NCI-H82 treated with DMSO at 0.1 percent for 48 hours (cell line): ENCODE measurements at regions not wholly inside any gene's neighbourhood (a gene's known extent, or its start where the extent isn't known, plus 50 kb on each side); places are given as distances from the start of the nearest gene placed in this dataset.

Experiments
- DNase-seq: peaks from one replicate; lab custom pipeline; 2025; ENCODE audit not compliant: unreplicated experiment; lab: John Stamatoyannopoulos, UW

GRCh38 chr6:105991561-105992314, 94.4 kb upstream of the PRDM1 start:
- DNase-seq: no peak

DNA sequence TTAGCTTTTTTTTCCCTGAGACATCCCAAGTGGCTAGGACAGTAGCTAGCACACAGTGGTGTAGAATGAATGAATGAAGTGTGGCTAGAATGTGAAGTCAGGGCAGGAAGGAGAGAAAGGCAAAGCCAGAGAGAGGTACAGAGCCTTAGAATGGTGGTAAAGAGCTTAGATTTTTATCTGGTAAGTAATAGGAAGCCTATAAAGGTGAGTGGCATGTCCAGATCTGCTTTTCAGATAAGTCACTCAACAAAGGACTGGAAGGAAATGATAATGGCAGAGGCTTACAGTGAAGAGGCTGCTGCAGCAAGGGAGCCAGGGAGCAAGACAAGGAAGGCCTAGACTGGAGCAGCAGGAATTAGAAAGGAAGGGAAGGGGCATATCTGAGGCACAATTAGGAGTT, 96.0 kb upstream of the PRDM1 start:
- no peak for DNase-seq

DNA sequence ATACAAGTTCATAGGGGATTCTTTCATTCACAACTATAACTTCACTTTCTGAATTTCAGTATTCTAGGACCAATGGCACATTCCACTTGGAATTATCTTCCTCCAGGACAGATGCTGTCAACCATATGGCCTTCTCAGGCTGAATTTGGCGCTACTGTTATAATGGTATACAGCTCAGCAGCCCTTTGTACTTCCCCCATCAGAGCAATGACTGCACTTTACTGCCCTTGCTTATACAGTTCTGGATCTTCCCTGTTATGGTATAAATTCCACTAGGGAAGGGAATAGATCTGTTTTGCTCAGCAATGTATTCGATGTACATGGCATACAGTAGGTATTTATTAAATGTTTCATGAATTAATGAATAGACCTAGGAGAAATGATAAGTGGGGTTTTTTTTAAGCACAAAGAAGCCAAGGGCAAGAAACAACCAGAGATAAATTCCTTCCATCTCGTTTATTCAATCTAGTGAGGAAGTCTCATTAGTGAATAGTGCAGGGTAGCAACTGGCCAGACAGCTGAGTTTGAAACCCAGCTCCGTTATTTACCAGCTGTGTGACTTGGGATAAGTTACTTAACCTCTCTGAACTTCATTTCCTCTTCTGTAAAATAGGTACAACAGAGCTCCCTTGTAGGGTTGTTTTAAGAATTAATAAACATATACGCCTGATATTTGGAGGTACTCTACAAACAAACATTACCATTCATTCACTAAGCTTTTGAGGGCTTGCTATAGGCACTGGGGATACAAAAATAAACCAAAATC, 97.1 kb upstream of the PRDM1 start:
- peak; percentile 50 for DNase-seq

- DNase-seq: no peak
Observed at GRCh38 chr6:105988321-105988720, 97.8 kb upstream of the PRDM1 start.

- no peak for DNase-seq
Observed at GRCh38 chr6:105987516-105987915, 98.6 kb upstream of the PRDM1 start.

GRCh38 chr6:105986998-105987397, 99.1 kb upstream of the PRDM1 start:
- no peak for DNase-seq

- no peak for DNase-seq
Observed at GRCh38 chr6:105985816-105986632, 100.1 kb upstream of the PRDM1 start.

DNA sequence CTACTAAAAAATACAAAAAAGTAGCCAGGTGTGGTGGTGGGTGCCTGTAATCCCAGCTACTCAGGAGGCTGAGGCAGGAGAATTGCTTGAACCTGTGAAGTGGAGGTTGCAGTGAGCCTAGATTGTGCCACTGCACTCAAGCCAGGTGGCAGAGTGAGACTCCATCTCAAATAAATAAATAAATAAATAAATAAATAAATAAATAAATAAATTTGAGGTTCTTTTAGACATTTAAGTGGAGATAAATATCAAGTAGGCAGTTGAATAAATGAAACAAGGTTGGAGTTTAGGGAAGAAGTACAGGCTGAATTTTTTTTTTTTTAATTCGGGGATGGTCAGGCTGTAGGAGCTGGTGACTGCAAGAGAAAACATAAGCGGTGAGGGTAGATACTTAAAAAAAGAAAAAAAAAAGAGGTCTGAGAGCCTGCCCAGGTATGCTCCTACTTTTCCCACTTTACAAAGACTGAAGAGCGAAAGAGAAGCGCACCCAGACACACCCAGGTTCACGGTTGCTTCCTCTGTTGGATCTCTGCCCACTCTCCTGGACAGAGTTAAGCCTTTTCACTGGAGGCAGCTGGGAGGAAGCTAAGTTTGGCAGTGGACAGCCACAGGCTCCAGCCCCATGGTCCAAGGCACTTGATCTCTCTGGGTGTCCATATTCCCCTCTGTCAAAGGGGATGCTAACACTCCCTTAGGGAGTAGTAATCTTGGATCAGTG, 100.9 kb upstream of the PRDM1 start:
- DNase-seq: no peak

GRCh38 chr6:105983763-105984162, 102.4 kb upstream of the PRDM1 start:
- DNase-seq: no peak

- peak; percentile 3 for DNase-seq
Observed at GRCh38 chr6:105982761-105983540, 103.2 kb upstream of the PRDM1 start.

- no peak for DNase-seq
Observed at GRCh38 chr6:105981888-105982358, 104.2 kb upstream of the PRDM1 start.

DNA sequence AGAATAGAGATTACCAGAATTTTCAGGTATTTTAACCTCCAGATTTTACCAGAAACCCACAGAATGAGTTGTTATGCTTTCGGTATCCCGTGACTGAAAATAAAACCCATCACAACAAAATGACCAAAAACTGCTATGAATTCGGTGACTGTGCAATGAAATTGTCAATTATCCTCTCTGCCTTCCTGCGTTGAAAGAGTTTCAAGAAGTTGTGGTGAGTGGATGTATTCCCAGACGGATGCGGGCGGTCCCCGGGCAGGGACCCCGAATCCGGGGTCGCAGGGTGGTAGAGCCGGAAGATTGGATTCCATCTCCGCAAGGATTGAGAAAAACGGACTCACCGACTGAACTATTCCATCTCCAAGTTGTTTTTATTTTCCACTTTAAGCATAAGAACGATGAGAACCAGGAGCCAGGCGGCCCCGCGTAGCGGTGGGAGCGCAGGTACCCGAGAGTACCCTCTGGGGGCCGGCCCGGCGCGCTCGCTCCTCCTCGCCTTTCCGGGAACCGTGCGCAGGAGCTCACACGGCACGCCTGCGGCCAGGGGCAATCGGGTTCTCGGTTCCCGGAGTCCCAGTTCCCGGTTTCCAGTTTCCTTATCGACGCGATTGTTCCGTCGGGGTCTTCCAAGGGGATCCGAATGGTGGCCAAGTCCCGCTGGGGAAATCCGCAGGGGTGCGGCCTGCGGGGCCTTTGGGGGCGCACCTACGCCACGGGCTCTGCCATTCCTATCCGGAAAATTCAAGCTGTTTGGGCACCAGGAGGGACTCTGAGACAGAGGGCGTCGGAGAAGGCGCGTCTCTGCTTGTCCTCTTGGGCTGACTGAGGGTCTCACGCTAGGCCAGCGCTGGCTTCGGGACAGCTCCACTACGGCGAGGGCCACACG, 104.9 kb upstream of the PRDM1 start:
- no peak for DNase-seq

DNA sequence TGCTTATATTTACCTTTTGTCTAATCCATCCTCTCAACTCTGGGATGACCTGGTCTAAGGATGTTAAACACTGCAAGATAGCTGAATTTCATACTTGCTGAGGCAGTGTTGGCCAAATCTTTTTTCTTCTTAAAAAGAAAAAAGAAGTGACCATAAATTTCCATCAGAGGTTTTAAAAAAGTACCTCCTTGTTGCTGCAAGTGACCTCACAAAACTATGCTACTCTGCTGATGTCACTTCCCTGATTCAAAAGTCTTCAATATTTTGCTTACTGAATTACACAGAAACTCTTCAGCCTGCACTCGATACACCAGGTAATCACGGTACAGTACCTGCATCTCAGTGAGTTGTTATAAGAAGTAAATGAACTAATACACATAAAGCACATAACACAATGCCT, 107.2 kb upstream of the PRDM1 start:
- no peak for DNase-seq

DNA sequence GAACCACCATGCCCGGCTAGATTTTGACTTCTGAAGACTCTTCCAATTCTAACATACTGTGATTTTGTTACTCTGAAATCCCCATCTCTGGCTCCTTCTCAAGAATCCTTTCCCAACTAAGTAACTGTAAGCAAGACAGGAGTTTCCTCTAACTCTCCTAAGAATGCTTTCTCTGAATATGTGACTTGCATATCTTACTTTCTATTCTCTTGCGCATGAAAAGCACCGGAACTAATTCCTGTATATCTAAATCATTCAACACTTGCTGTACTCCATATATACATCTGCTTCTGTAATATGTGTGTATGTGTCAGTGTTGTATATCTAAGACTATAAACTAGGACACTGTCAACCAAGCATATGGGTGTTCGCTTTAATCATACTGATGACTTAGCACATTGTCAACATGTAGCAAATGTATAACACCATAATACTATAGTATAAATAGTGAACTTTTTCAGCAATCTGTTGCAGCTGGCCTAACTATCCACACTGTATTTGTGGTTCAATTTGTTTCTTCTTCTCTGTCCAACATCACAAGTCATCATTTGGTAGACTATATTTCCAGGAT, 108.1 kb upstream of the PRDM1 start:
- no peak for DNase-seq

DNA sequence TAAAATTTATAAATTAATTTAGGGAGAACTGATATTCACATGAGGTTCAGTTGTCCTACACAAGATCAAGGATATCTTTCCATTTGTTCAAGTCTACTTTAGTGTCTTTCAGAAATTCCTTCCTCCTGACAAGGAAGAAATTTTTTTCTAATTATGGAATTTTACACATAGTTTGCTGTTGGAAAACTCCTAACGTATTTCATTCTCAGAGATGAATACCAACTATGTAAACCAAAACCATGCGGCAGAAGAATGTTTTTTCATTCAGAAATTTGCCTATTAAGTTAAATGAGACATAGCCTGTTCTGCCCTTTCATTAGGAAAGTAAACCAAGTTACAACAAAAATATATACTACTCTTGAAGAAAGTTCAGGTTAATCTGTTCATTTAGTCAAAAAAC, 111.2 kb upstream of the PRDM1 start:
- no peak for DNase-seq

GRCh38 chr6:105972440-105972839, 113.7 kb upstream of the PRDM1 start:
- no peak for DNase-seq

- DNase-seq: no peak
Observed at GRCh38 chr6:105968603-105969333, 117.4 kb upstream of the PRDM1 start.

- no peak for DNase-seq
Observed at GRCh38 chr6:105967917-105968602, 118.1 kb upstream of the PRDM1 start.
